ENCODE measurements at regions not wholly inside any gene's neighbourhood (a gene's known extent, or its start where the extent isn't known, plus 50 kb on each side); places are given as distances from the start of the nearest gene placed in this dataset.

DNA sequence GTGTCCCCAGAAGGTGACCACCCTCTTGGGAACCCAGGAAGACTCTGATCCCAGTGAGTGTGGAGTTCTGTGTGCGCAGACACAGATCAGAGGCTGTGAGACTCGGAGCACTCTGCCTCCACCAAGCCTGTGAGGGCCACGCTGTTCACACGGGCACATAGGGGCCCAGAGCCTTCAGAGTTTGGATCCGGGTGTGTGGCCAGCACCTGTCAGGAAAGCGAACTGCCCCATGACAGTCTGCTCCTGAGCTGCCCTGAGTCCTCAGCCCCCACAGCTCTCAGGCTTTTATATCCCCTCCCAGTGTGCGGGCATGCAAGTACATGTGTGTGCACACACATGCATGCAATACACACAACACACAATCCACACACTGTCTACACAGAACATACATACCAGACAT is 161.8 kb upstream of the IRX2 start (continued):
- TF ChIP-seq, protein P1, sequence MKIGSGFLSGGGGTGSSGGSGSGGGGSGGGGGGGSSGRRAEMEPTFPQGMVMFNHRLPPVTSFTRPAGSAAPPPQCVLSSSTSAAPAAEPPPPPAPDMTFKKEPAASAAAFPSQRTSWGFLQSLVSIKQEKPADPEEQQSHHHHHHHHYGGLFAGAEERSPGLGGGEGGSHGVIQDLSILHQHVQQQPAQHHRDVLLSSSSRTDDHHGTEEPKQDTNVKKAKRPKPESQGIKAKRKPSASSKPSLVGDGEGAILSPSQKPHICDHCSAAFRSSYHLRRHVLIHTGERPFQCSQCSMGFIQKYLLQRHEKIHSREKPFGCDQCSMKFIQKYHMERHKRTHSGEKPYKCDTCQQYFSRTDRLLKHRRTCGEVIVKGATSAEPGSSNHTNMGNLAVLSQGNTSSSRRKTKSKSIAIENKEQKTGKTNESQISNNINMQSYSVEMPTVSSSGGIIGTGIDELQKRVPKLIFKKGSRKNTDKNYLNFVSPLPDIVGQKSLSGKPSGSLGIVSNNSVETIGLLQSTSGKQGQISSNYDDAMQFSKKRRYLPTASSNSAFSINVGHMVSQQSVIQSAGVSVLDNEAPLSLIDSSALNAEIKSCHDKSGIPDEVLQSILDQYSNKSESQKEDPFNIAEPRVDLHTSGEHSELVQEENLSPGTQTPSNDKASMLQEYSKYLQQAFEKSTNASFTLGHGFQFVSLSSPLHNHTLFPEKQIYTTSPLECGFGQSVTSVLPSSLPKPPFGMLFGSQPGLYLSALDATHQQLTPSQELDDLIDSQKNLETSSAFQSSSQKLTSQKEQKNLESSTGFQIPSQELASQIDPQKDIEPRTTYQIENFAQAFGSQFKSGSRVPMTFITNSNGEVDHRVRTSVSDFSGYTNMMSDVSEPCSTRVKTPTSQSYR (CRISPR knock-in tag; IDR thresholded peaks at IDR 0.05): no peak
- TF ChIP-seq ZNF671 (CRISPR knock-in tag; IDR thresholded peaks at IDR 0.05) (no peak), NFATC4 (CRISPR knock-in tag; IDR thresholded peaks at IDR 0.05) (no peak), NFE2L1 (CRISPR knock-in tag; IDR thresholded peaks at IDR 0.05) (no peak)

DNA sequence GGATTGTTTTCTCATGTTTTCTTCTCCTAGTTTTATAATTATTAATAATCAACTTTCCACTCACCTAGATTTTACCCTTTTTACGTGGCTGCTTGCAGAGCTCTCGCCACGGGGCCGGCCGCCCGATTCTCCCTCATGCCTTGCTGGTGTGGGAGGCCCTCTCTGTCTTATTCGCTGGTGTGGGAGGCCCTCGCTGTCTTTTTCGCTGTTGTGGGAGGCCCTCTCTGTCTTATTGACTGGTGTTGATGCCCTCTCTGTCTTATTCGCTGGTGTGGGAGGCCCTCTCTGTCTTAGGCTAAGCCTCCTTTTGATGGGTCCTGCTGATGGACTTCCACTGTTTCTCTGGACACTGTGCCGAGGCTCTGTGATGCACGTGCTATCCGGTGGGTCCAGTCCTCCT is 161.3 kb upstream of the IRX2 start:
- Mint-ChIP-seq H3K27me3 (ENCODE audit: low read depth) (peaks cover 61% of the 10 kb centered on the region), H3K4me3 (no peak overlapping the region), H3K27ac (no peak overlapping the region), H3K36me3 (no peaks in the 10 kb centered on the region), H3K4me1 (peaks cover 43% of the 10 kb centered on the region), H3K9me3 (no peaks in the 10 kb centered on the region)
- no peak for TF ChIP-seq CBFB (CRISPR knock-in tag; IDR thresholded peaks at IDR 0.05; ENCODE audit: low read depth)
- ChIA-PET POLR2A (no interaction called here), CTCF (interaction anchor here (1.2 kb wide), 1 partner anchor 108 kb away, joined by 3 read pairs; no protein-coding TSS in a partner anchor)
- DNase-seq (ENCODE audit: low spot score): no peak
- ATAC-seq: no peak

DNA sequence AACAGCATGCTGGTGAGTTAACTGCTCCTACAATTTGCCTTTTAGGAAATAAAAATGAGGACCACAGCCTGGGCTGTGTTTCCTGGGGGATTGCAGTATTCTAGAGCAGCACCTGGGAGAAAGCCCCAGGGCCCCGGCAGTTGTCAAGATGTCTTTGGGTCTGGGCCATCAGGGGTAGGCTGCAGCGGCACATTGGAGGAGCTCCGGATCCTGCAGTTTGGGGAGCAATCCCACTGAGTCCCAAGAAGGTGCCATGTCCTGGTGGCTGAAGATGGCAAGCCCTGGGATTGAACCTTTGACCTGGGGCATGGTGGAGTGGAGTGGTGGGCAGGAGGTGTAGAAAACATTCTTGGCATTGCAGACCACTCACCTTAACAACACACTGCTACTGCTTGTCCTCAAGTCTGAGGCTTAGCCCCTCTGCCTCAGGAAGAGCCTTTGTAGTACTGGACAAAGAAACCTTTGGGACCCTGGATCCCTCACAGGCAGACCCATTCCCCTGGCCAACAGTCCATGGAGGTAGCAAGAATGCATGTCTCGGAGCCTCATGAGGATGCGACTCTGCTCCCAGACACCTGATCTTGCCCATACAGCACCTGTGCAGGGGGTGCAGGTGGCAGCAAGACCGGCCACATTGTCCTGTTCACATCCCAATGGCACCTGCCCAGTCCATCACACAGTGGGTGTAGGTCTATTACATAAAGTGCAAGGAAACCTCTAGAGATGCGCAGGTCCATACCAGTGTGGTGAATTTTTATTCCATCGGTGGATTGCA is 159.1 kb upstream of the IRX2 start:
- Mint-ChIP-seq H3K4me3 (no peak overlapping the region), H3K27ac (no peak overlapping the region), H3K36me3 (no peaks in the 10 kb centered on the region), H3K4me1 (peaks cover 23% of the 10 kb centered on the region), H3K9me3 (no peaks in the 10 kb centered on the region), H3K27me3 (ENCODE audit: low read depth) (peaks cover 40% of the 10 kb centered on the region)
- no peak for DNase-seq (ENCODE audit: low spot score)
- no peak for ATAC-seq
- CTCF ChIA-PET: no interaction called here
- POLR2A ChIA-PET: no interaction called here
- no peak for TF ChIP-seq NFATC4 (CRISPR knock-in tag; IDR thresholded peaks at IDR 0.05)
- TF ChIP-seq MYBL2 (CRISPR knock-in tag; IDR thresholded peaks at IDR 0.05): no peak
- TF ChIP-seq, protein P2, sequence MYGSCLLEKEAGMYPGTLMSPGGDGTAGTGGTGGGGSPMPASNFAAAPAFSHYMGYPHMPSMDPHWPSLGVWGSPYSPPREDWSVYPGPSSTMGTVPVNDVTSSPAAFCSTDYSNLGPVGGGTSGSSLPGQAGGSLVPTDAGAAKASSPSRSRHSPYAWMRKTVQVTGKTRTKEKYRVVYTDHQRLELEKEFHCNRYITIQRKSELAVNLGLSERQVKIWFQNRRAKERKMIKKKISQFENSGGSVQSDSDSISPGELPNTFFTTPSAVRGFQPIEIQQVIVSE (CRISPR knock-in tag; IDR thresholded peaks at IDR 0.05; ENCODE audit: borderline replicate concordance): no peak
- TF ChIP-seq SMAD4 (CRISPR knock-in tag; IDR thresholded peaks at IDR 0.05): no peak
- TF ChIP-seq, protein P3, sequence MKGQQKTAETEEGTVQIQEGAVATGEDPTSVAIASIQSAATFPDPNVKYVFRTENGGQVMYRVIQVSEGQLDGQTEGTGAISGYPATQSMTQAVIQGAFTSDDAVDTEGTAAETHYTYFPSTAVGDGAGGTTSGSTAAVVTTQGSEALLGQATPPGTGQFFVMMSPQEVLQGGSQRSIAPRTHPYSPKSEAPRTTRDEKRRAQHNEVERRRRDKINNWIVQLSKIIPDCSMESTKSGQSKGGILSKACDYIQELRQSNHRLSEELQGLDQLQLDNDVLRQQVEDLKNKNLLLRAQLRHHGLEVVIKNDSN (CRISPR knock-in tag; IDR thresholded peaks at IDR 0.05): no peak
- no peak for TF ChIP-seq GTF2I (CRISPR knock-in tag; conservative IDR thresholded peaks at IDR 0.05)
- no peak for TF ChIP-seq FOXJ3 (CRISPR knock-in tag; IDR thresholded peaks at IDR 0.05; ENCODE audit: borderline replicate concordance)
- no peak for TF ChIP-seq ZNF396 (CRISPR knock-in tag; IDR thresholded peaks at IDR 0.05; ENCODE audit: borderline replicate concordance)
- TF ChIP-seq, protein P4, sequence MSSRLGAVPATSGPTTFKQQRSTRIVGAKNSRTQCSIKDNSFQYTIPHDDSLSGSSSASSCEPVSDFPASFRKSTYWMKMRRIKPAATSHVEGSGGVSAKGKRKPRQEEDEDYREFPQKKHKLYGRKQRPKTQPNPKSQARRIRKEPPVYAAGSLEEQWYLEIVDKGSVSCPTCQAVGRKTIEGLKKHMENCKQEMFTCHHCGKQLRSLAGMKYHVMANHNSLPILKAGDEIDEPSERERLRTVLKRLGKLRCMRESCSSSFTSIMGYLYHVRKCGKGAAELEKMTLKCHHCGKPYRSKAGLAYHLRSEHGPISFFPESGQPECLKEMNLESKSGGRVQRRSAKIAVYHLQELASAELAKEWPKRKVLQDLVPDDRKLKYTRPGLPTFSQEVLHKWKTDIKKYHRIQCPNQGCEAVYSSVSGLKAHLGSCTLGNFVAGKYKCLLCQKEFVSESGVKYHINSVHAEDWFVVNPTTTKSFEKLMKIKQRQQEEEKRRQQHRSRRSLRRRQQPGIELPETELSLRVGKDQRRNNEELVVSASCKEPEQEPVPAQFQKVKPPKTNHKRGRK (CRISPR knock-in tag; IDR thresholded peaks at IDR 0.05; ENCODE audit: borderline replicate concordance): no peak
- TF ChIP-seq RORB (CRISPR knock-in tag; IDR thresholded peaks at IDR 0.05): no peak
- TF ChIP-seq, protein P5, sequence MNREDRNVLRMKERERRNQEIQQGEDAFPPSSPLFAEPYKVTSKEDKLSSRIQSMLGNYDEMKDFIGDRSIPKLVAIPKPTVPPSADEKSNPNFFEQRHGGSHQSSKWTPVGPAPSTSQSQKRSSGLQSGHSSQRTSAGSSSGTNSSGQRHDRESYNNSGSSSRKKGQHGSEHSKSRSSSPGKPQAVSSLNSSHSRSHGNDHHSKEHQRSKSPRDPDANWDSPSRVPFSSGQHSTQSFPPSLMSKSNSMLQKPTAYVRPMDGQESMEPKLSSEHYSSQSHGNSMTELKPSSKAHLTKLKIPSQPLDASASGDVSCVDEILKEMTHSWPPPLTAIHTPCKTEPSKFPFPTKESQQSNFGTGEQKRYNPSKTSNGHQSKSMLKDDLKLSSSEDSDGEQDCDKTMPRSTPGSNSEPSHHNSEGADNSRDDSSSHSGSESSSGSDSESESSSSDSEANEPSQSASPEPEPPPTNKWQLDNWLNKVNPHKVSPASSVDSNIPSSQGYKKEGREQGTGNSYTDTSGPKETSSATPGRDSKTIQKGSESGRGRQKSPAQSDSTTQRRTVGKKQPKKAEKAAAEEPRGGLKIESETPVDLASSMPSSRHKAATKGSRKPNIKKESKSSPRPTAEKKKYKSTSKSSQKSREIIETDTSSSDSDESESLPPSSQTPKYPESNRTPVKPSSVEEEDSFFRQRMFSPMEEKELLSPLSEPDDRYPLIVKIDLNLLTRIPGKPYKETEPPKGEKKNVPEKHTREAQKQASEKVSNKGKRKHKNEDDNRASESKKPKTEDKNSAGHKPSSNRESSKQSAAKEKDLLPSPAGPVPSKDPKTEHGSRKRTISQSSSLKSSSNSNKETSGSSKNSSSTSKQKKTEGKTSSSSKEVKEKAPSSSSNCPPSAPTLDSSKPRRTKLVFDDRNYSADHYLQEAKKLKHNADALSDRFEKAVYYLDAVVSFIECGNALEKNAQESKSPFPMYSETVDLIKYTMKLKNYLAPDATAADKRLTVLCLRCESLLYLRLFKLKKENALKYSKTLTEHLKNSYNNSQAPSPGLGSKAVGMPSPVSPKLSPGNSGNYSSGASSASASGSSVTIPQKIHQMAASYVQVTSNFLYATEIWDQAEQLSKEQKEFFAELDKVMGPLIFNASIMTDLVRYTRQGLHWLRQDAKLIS (CRISPR knock-in tag; IDR thresholded peaks at IDR 0.05; ENCODE audit: borderline replicate concordance): no peak
- TF ChIP-seq ZNF423 (CRISPR knock-in tag; IDR thresholded peaks at IDR 0.05): no peak
- TF ChIP-seq, protein P6, sequence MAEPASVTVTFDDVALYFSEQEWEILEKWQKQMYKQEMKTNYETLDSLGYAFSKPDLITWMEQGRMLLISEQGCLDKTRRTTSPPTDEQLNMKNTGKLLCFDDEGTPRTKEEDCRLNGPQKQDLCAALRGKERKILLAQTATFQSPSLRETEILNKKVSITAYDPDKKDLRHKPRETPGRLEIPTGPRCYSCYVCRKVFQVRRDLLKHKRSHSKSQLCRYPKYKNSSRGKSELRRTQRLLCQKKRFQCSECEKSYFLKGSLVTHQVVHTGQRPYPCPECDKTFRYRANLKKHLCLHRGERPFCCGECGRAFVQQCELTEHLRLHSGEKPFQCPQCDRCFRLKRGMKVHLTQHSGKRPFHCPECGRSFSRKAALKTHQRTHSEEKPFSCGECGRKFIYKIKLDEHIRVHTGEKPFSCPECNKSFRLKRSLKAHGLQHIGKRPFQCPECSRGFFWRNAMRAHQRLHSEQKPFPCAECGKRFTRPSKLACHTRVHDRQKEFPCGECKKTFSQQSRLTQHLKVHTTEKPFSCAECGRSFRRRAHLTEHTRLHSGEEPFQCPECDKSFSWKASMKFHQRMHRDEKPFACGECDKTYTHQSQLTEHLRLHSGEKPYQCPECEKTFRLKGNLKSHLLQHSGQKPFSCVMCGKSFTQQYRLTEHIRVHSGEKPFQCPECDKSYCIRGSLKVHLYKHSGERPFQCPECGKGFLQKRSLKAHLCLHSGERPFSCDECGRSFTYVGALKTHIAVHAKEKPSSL (CRISPR knock-in tag; conservative IDR thresholded peaks at IDR 0.05): no peak

Measured in WTC11 (cell line).